GM18520 (cell line): ENCODE measurements at regions not wholly inside any gene's neighbourhood (a gene's known extent, or its start where the extent isn't known, plus 50 kb on each side); places are given as distances from the start of the nearest gene placed in this dataset.
"Not testable (repeated sequence)": the region's sequence is repeated elsewhere in the genome, so short reads cannot be mapped to it uniquely, and the experiment has no call there.

Experiments
- ATAC-seq: cut with Tn5 transposase; IDR thresholded peaks from one replicate; pipeline ENCODE4 v1.9.1; 2021; ENCODE audit not compliant: unreplicated experiment

DNA sequence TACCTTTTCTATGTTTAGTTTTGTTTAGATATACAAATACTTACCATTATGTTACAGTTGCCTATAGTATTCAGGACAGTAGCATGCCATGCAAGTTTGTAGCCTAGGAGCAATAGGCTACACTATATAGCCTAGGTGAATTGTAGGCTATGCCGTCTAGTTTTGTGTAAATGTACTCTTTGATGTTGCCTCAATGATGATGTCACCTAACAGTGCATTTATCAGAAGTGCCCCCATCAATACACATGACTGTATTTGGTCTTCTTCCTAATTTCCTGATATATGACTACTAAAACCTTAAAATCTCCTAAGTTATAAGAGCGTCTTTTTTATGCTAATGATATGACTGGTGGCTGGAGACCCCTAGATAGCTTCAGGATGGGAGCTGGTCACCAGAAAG, 394.4 kb upstream of the STXBP6 start:
- no peak for ATAC-seq

DNA sequence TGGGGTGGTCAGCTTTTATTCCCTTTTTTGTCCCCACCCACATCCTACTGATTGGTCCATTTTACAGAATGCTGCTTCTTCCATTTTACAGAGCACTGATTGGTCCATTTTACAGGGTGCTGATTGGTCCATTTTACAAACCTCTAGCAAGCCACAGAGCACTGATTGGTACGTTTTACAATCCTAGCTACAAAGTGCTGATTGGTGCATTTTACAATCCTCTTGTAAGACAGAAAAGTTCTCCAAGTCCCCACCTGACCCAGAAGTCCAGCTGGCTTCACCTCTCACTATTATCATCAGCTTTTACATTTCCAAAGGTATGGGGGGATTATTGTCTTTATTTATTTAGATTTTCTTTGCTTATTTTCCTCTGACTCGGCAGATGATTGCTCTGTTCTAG, 390.4 kb upstream of the STXBP6 start:
- ATAC-seq = not testable (repeated sequence)

DNA sequence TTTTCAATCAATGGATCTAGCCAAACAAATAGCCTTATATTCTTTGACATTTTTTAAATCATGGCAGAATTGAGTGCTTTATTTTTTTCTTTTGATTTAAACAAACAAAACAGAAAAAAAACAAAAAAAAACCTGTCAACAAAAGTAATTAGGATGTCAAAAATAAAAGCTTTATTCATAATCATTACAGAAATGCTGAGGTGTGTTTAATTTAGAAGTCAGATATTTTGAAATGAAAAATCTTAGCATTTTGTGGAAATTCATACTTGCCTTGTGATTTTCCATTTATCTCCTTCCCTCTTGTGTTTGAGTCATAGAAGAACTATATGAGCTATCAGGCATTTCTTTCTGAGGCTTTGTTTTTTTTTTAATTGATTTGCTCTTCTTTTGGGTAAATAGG, 387.0 kb upstream of the STXBP6 start:
- ATAC-seq = no peak

DNA sequence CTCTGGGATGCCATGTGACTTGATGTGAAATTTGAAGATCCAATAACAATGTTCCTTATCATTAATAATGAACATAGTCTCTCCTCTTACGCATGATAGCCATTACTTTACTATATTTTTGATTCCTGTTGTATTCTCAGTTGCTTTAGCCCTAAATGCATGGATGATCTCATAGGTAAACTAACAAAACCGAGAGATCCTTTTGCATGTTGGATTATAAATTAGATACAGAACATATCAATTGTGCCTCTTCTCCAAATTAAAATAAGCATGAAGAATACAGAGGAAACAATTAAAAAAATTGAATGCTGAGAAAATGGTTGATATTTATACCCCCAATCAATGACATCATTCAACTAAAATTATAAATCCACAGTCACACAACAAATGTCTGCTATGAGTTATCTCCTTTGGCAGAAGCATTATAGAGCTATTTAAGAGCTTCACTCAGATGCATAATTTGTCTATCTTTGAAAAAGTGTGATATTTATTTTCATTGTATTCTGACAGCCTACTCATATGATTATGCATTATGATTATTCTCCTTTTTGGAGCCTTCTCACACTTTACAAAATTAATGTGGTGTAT, 386.4 kb upstream of the STXBP6 start:
- ATAC-seq = no peak

DNA sequence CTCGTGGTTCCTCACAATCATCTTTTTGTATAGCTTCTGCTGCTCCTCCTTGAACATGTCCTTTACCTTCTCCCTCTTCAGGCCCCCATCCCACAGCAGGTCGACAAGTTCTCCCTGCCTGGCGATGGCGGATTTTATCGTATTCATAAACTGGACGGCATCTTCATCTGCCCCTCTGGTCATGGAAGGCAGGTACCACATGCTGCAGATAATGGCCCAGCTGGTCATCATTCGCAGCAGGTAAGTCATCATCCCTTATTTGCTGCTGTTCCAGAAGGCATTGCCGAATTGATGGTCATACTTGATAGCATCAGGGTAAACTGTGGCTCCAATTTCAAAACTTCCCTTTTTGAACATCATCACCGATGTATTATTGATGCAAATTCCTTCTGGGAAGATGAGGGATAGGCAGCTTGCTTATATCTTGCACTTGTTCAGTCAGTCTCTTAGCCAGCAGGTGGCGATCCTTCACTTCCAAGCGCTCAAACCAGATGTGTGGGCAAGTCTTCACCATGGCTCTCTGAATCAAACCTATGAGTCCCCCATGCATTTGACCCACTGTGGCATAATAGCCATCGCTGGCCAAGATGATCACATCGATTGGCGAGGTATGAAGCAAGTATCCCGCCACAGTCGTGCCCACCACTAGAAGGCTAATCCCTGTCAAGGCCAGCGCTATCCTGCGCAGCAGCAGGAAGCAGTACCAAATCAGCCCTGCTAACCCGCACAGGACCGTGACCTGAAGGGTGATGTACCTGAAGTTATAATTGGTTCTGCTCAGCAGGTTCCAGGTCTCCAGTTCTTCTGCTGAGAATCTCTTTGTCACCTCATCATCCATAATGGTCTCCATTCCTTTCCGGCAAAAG, 381.5 kb upstream of the STXBP6 start:
- ATAC-seq = no peak

DNA sequence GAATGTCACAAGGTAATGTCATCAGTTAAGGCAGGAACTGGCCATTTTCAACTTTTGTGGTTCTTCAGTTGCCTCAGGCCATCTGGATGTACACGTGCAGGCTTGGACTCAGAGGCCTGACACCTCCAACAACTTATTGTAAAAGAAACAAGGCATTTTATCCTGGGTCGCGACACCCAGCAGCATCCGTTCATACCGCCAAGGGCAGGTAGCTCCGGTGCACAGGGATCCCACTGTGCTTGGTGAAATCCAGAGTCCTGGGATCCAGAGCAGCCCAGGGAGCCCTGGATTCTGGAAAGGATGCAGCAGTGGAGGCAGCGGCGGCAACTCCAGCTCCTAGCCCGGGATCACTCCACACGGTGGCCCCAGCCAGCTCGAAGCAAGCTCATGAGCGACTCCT, 380.9 kb upstream of the STXBP6 start:
- no peak for ATAC-seq

DNA sequence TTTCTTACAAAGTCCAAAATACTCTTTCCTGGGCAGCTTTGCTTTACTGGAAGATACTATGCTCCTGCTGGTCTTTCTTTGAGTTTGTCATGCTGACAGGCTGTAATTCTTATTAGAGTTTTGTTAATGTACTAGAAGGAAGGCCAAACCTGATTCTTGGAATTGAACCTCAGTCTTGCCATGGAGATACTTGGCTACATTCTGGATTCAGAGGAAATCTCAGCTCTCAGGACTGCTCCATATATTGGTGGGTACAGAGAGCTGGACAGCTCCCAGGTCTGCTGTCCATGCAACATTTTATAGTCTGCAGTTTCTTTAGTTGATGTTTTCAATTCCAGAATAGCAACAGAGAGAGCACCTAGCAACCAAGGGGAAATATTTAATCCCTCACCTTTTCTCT, 363.1 kb upstream of the STXBP6 start:
- no peak for ATAC-seq

DNA sequence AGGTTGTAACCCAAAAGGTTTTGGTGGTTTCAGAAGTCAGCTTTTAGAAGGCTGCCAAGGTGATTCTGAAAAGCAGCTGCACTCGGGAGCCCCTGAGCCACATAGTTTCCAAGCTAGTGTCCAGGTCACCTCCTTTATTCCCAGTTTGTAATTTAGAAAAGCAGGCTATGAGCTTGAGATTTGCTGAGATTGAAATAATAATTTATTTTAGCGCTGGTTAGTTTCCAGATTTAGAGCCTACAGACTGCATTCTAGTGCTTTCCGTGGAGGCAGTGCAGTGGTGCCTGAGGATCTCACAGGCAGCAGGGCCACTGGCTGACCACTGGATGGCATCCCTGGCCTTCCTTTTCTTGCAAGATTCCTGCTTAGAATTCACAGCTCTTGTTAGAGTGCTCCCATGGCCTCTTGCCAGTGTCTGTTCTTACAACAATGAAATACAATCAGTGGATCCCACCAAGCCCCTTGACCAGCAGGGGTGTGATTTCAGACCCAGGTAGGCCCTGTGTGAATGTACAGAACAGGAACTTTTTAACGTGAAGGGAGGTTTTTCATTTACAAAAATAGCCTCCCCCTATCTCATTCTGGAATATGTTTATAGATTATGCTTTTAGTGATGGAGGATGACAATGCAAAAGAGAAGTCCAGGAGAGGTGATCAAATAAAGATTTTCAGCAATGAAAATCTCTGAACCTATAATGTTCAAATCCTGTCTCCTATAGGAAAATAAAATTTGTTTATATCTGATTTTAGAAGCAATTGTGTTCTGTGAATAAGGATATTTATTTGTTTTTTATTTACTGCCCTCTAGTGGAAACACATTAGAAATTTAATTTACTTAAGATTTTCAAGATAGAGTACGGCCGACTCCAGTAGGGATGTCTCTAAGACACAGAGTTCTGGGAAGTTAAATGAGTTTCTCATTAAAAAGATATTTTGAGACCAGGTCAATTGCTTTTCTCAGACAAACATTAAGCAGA, 362.1 kb upstream of the STXBP6 start:
- no peak for ATAC-seq

DNA sequence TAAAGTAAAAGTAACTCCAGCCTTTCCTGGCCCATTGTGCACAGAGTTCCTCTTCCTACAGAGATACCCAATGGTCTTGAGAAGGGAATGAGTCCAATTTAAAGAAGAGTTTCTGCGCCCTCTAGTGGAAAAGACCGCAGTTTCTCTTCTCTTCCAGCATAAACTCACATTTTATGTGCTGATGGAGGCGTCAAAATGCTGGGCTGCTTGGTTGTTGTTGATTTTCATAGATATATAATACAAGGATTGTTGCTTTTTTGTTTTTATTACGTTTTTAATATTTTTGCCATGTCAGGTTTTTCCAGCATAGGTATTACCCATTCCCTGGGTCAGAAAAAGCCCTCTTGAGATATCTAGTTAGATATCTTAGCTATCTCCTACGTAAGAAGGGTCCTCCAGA, 356.9 kb upstream of the STXBP6 start:
- no peak for ATAC-seq

DNA sequence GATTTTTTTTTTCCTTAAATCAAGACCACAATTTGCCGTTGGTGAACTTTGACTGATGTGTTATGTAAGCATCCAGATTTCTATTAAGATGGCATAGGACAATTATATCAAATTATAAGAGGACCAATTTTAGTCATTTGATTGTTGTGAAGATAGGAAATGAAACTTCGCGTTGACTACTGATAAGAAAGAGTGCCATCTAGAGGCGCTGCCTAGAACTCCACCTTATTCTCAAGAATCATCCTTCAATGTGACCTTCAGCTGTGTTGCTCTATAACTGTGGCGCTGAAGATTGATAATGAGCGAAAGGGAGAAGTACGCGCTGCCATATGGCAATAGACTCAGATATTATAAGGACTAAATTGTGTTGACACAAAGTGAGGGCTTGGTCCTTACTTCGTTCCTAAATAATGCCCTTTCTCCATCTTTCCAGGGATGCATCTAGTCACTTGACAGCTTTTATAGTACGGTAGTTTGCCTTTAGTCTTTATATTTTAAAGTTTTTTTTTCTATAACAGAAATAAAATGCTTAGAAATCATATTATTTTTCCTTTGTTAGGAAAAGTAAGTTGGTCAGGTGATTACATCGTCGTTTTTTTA, 350.8 kb upstream of the STXBP6 start:
- ATAC-seq = no peak

DNA sequence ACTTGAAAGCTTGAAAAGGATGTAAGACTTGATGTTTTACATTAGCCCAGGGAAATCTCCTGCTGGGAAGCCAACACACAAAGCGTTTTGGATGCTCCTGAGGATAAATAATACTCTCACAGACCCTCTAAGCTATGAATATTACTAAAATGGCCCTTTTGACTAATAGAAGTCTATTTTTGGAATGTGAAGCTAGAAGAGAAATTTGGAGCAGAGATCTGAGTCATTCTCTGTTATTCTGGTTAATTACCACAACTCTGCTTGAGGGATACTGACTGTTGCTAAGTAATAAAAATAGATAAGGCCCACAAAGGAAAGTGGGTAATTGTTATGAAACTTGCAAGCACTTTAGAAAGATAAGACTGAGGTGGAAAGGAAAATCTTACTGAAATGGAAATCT, 346.2 kb upstream of the STXBP6 start:
- ATAC-seq = no peak

DNA sequence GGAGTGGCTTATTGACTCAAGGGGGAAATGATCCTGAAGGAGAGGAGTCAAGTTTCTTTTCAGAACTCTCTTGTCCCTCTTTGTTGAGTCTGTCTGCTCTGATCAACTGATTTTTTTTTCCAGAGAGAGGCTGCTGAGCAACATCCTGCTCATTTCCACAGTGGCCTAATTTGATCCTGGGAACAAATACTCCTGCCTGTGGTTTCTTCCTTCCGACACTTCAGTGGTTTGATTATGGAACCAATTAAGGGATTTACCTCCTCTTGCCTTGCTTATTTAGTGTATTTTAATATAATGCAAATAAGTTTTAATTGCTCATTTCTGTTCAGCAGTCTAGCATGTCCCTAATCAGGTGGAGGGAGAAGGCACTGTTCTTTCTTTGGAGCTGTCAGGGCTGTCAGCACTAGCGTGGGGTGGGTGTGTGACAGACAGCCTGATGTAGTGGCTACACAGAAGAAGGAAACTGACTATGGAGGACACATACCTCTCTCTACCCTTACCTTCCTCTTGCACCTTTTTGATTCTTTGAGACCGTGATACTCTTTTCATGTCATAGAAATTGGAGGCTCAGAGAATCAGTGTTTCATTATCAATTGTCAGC, 344.9 kb upstream of the STXBP6 start:
- ATAC-seq = no peak

DNA sequence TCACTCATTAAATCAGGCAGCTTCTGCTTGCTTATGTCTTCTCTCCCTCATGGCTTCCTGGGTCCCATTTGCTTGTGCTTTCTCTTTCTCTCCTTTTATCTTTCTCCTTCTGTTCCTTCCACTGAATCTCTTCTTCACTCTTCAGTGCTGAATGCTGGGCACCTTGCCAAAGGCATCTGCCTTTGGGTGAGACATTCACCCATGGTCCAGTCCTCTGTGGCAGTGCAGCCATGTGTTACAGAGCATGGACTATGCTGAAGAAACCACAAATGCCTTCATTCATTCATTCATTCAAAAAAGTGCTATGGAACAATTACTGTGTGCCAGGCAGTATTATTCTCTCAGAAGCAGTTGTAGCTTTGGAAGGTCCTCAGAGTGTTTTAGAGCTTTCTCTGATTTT, 344.4 kb upstream of the STXBP6 start:
- ATAC-seq = no peak

DNA sequence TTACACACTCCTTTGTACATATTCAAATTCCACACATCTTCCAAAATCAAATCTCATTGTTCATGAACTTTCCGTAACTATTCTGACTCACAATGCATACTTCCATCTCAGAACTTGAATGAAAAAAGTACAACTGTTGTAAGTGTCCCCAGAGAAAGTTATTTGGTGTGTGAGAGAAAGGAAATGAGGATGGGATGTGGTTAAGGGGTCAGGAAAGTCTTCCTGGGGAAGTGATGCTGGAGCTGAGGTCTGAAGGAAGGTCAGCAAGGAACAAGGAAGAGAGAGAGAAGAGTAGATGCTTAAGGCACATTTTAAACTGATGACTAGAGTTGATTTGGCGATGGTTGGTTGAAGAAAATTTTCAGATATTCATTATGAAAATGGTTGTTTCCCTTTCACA, 340.0 kb upstream of the STXBP6 start:
- ATAC-seq = no peak

DNA sequence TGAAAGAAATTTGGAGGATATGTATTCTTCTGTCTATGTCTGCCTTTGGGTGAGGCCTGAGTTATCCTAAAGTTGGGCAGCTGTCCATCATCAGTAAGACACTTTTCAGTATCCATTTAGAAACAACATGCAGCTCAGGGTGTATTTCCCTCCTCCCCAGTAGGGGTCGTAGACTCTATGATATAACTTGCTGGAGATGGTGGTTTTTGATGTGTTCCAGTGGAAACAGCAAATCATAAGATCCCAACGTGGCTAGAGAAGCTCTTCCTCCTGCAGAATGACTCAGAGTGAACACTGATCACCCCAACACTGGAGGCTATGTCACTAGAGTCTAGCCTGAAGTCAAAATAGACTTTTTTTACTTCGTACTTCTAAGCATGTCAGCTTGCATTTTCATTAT, 331.6 kb upstream of the STXBP6 start:
- ATAC-seq = no peak

DNA sequence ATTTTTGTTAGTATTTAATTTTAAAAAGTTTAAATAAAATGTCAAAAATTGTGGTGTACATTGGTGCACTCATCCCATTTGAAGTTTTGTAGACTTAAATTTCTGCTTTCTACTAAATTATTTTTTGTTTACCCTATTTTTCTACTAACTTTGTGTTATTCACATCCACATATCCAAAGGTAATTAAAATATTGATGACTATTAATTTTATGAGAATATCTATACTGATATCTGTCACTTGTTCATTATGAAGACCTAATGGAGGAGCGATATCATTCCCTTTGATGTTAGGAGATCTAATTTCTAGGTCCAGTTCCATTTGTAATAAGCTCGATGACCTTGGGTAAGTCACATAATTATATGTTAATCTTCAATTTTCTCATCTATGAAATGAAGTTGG, 325.7 kb upstream of the STXBP6 start:
- no peak for ATAC-seq

DNA sequence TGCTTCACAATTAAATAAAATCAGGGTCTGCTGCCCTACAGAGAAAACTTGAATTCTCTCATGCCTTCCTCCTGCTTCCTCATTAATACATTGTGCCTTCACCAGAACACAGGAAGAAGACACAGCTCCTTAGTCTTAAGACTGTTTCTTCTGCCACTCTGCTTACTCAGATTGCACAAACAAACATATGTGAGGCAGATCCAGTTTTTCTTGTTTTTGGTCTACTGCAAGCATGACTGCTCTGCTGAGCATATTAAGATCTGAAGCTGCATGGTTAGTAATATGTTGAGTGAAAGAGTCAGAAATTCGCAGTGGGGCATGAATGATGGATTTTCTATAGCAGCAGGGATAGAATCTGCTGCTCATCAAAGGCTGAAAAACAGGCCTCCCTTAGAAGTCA, 321.1 kb upstream of the STXBP6 start:
- ATAC-seq = no peak

DNA sequence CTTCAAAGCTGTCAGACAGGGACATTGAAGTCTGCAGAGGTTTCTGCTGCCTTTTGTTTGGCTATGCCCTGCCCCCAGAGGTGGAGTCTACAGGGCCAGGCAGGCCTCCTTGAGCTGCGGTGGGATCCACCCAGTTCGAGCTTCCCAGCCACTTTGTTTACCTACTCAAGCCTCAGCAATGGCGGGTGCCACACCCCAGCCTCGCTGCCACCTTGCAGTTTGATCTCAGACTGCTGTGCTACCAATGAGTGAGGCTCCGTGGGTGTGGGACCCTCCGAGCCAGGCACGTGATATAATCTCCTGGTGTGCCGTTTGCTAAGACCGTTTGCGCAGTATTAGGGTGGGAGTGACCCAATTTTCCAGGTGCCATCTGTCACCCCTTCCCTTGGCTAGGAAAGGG, 320.1 kb upstream of the STXBP6 start:
- ATAC-seq = not testable (repeated sequence)

DNA sequence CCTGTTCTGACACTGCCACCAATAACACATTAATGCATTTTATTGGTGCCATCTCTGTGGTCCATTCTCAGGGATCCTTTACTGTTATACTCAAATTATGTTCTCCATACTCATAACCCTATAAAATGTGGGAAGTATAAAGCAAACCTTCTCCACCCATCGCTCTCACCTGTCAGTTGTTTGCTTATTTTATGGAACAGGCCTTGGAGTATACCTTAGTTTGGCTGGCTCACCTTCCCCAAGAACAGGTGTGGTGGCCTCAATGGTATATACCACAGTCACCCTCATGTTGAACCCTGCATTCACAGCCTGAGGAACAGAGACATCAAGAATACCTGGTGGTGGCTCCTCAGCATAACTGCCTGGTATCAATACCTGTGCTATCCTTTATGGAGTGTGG, 308.4 kb upstream of the STXBP6 start:
- no peak for ATAC-seq

DNA sequence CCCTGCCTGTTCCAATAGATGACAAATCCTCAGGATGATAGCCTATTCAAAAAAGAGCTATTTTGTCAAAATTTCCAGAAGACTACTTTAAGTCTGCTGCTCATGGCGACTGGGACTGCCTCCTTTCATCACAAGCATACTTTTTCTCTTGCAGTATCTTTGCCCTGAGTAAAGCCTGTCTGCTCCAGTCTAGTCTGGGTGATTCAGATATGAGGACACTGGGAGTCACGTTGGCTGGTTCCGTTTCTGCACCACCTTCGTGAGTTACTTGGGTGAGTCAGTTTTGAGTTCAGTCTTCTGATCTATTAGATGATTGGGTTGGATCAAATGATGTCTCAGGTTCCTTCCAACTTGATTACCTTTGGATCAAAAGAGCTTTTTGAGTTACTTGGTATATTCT, 301.3 kb upstream of the STXBP6 start:
- ATAC-seq = no peak

DNA sequence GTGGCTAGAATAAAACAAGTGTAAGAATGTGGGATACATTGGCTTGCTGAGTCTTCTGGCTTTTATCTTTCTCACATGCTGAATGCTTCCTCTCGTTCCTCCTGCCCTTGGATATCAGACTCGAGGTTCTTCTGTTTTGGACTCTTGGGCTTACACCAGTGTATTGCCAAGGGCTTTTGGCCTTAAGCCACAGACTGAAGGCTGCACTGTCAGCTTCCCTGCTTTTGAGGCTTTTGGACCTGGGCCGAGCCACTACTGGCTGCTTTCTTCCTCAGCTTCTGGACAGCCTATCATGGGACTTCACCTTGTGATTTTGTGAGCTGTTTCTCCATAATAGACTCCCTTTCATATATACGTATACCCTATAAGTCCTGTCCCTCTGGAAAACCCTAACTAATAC, 300.9 kb upstream of the STXBP6 start:
- ATAC-seq = no peak
